ENCODE measurements at regions not wholly inside any gene's neighbourhood (a gene's known extent, or its start where the extent isn't known, plus 50 kb on each side); places are given as distances from the start of the nearest gene placed in this dataset.

DNA sequence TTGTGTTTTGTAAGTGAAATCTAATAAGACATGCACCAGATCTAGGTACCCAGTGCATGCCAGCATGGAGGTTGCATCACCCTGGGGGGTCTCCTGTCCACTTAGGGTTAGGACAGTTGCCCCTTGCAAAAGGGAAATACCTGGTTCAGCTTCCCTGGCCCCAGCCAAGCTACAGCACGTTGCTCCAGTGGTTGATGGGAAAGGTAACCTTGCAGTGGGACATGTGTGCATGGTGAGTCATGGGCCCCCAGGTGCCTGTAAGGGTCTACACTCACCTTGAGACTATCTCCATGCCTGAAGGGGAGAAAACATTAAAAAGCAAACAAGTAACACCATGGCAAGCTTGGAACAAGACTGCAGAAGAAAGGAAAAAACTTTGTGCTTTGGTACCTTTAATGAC is 143.9 kb downstream of the LSM5 start:
- DNase-seq: no peak

- no peak for DNase-seq
These were observed 153.5 kb downstream of the LSM5 start for GRCh38 chr7:32336726-32337125.

DNA sequence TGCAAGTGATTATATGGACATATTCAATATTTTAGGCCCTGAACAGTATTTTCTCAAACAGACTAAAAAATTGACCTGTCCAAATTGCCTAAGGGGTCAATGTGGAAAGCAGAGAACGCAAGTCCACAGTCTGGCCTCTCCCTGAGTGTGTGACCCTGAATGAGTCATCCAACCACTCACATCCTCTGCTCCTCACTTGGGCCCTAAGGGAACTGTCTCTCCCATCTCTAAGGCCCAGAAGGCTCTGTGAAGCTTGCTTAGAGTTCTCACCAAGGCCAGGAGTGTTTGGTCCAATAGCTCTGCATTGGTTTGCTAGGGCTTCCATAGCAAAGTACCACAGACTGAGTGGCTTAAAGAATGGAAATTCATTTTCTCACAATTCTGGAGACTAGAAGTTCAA is 155.1 kb downstream of the LSM5 start:
- DNase-seq: no peak

DNA sequence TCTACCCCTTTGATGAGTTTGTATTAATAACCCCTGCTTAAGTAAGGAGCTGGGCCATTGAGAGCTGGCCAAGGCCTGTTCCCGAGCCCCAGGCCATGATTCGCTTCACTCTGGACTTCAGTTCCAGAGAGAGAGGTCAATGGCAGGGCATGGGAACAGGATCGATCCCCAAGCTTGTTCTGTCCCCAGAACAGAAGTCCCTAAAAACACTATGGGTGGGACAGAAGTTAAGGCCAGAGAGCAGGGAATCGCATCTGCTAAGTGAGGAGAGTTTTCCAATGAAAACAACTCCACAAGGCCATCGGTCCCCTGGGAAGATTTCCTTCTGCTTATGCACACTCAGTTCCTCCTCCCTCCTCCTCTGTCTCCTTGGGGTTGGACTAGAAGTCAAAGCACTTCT is 159.6 kb downstream of the LSM5 start:
- no peak for DNase-seq

- DNase-seq: no peak
These were observed 164.1 kb downstream of the LSM5 start for GRCh38 chr7:32326078-32326477.

GRCh38 chr7:32323712-32324111 is 166.5 kb downstream of the LSM5 start:
- DNase-seq: no peak

DNA sequence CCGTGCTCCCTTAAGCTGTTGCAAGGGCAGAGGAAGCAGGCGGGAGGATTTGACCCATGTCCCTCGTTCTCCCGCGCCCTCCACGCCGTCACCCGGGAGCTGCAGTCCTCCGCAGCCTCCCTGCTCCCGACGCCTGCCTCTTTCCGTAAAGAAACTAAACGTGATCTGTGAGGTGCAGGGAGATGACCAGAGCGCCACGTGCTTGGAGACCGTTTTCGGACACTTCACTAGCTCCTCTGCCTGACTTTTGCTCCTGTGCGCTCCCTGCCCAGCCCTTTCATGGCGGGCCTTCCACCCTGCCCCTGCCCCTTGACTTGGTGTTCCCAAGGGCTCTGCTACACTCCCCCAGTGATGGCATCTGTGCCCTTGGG is 171.2 kb downstream of the LSM5 start:
- DNase-seq: no peak

GRCh38 chr7:32318300-32319011 is 171.7 kb downstream of the LSM5 start:
- no peak for DNase-seq

GRCh38 chr7:32316839-32317238 is 173.3 kb downstream of the LSM5 start:
- DNase-seq: no peak

DNA sequence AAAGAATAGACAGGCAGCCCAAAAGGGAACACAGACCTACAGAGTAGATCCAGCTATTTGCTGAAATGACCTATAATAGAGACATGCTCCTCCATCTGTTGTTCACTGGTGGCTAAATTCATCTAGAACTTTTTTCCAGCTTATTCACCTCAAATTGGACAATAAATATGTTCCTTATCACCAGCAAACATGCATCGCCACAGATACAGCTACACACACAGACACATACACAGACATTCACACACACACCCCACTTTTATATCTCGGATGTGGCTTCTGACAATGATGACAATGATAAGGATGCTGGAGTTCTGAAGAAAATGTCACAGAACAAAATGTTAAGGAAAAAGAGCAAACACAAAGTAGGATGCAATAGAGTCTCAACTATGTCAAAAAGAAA is 175.4 kb downstream of the LSM5 start:
- no peak for DNase-seq

DNA sequence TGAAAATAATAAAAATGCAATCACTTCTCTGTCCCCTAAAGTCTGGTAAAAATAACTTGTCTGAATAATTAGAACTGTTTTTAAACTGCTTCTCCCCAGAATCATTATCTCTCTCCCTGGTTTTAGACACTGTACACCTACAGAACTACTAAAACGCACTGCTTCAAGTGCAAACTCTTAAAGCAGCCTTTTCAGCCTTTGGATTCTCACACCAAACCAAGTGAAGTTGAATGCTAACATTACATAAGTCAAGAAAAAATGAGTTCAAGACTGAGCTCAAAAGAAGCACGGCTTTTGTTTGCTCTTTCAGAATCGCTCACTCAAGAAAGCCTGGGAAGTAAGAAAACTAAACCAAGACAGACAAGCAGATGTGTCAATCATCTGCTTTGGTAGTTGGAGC is 188.8 kb downstream of the LSM5 start:
- no peak for DNase-seq

GRCh38 chr7:32299133-32299702 is 191.0 kb downstream of the LSM5 start:
- DNase-seq: no peak

GRCh38 chr7:32298408-32299132 is 191.6 kb downstream of the LSM5 start:
- peak; percentile 27 for DNase-seq

- DNase-seq: no peak
These were observed 196.3 kb downstream of the LSM5 start for GRCh38 chr7:32293833-32294232.

- DNase-seq: peak; percentile 89
These were observed 200.3 kb downstream of the LSM5 start for GRCh38 chr7:32289651-32290414.

DNA sequence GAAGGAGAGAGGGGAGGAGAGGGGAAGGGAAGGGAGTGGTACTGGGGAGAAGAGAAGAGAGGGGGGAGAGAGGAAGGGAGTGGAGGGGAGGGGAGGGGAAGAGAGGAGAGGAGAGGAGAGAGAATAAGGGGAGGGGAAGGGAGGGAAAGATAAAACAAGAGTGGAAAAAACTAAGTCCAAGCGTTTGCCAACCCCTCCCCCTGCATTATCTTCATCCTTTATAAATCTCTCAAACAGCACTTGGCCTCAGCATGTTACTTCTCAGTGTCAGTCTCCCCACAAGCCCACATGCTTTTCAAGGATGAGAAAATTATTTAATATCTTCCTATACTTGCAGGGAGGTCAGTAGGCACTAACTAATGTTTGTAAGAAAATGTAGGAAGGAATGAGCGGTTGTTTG is 204.5 kb downstream of the LSM5 start:
- DNase-seq: no peak

GRCh38 chr7:32283546-32283945 is 206.6 kb downstream of the LSM5 start:
- DNase-seq: no peak

GRCh38 chr7:32279500-32279899 is 209.3 kb upstream of the PDE1C start:
- no peak for DNase-seq

DNA sequence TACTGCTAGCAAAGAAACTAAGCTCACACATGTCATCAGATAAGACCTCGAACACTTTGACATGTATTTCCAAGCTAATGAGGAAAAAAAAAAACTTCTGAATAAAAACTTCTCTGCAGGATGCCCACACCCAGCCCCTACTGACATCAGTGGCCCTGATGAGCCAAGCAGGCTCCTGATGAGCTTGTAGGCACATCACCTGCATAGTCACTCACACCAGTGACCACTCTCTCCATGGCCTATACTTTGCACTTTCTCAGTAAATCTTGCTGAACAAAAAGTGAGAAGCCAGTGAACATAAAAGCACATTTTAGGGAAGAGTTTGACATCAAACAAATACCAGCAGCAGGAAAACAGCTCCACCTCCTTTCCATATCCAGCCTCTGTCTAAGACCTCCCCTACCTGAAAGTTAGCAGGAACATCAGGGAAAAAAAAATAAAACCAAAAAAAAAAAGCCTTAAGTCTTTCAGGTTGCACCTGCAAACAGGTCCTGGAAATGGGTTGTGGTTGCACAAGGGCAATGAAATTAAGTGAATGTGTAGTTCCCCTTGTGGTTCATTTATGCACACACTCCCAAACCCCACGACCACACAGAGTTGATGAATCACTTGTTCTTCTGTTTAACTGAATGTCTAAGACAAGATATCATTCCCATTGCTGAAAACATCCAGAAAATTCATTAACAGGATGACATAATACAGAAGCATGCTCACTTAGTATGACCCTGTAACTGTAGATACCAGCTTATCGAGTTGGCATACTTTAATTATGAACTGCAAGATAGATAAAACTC is 205.2 kb upstream of the PDE1C start:
- no peak for DNase-seq

GRCh38 chr7:32273297-32273696 is 203.1 kb upstream of the PDE1C start:
- no peak for DNase-seq

GRCh38 chr7:32266932-32267475 is 196.8 kb upstream of the PDE1C start:
- DNase-seq: no peak

GRCh38 chr7:32264702-32265284 is 194.6 kb upstream of the PDE1C start:
- no peak for DNase-seq
